SU-DHL-6 (cell line): ENCODE measurements at regions not wholly inside any gene's neighbourhood (a gene's known extent, or its start where the extent isn't known, plus 50 kb on each side); places are given as distances from the start of the nearest gene placed in this dataset.

Experiments used
- EZH2phosphoT487 ChIP-seq: fragments of 200-600 bp; sonication (generic), shearing (Covaris generic); conservative IDR thresholded peaks from 2 replicates; pipeline ENCODE4 v1.6.1; 2018; ENCODE audit warnings: mild to moderate bottlenecking, antibody characterized with exemption, low read length, moderate library complexity, mixed read lengths
- TF ChIP-seq, protein P1 (sequence below): fragments of 200-600 bp; sonication (generic); IDR thresholded peaks from one replicate; pipeline ENCODE4 v1.5.1; 2017; ENCODE audit warnings: antibody characterized with exemption, mild to moderate bottlenecking, low read length, moderate library complexity; ENCODE audit not compliant: insufficient read depth, poor library complexity, severe bottlenecking

DNA sequence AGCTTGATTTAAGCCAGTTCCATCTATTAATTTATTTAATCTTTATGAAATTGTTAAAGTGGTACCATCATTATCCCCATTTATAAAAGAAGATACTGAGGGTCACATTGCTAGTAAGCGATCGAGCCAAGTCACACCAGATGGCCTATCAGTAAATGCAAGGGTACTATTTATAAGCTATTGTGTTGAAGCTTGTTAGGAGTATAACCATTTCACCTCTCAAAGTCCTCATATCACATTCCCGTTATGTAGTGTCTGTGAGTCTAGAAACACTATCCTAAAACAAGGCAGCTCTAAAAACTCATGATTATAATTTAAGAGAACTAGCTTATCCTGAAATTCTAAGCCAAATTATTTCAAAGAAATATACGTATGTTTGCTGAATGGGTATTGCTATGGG, 1161.8 kb downstream of the EFNA5 start:
- TF ChIP-seq, protein P1, sequence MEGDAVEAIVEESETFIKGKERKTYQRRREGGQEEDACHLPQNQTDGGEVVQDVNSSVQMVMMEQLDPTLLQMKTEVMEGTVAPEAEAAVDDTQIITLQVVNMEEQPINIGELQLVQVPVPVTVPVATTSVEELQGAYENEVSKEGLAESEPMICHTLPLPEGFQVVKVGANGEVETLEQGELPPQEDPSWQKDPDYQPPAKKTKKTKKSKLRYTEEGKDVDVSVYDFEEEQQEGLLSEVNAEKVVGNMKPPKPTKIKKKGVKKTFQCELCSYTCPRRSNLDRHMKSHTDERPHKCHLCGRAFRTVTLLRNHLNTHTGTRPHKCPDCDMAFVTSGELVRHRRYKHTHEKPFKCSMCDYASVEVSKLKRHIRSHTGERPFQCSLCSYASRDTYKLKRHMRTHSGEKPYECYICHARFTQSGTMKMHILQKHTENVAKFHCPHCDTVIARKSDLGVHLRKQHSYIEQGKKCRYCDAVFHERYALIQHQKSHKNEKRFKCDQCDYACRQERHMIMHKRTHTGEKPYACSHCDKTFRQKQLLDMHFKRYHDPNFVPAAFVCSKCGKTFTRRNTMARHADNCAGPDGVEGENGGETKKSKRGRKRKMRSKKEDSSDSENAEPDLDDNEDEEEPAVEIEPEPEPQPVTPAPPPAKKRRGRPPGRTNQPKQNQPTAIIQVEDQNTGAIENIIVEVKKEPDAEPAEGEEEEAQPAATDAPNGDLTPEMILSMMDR = no peak
- no peak for TF ChIP-seq EZH2phosphoT487
